Vagina (tissue), 2 donors: ENCODE measurements at regions not wholly inside any gene's neighbourhood (a gene's known extent, or its start where the extent isn't known, plus 50 kb on each side); places are given as distances from the start of the nearest gene placed in this dataset.
"Not testable (repeated sequence)": the region's sequence is repeated elsewhere in the genome, so short reads cannot be mapped to it uniquely, and the experiment has no call there.

Source experiments
- POLR2A ChIP-seq, 2 donors: fragments of 450-650 bp; IDR thresholded peaks; one replicate each; pipeline ENCODE4 v1.6.1; 2017; ENCODE audit warnings: antibody characterized with exemption in 2 of 2, mild to moderate bottlenecking in 2 of 2, moderate library complexity in 2 of 2
- POLR2AphosphoS5 ChIP-seq, 2 donors: sonication (generic); formaldehyde crosslinking; IDR thresholded peaks; one replicate each; pipeline ENCODE4 v1.9.0; 2017; ENCODE audit warnings: antibody characterized with exemption in 2 of 2, mild to moderate bottlenecking in 2 of 2, low read depth in 1 of 2; ENCODE audit not compliant: insufficient read depth in 1 of 2
- TF ChIP-seq, protein P1 (sequence below), 3 experiments: fragments of 450-650 bp in 2 of 3; fragments of 200-600 bp in 1 of 3; sonication (generic) in 1 of 3; IDR thresholded peaks; one replicate each; pipeline ENCODE4 v1.5.1; 2017 to 2019; ENCODE audit warnings: antibody characterized with exemption in 3 of 3, mild to moderate bottlenecking in 2 of 3, moderate library complexity in 2 of 3

DNA sequence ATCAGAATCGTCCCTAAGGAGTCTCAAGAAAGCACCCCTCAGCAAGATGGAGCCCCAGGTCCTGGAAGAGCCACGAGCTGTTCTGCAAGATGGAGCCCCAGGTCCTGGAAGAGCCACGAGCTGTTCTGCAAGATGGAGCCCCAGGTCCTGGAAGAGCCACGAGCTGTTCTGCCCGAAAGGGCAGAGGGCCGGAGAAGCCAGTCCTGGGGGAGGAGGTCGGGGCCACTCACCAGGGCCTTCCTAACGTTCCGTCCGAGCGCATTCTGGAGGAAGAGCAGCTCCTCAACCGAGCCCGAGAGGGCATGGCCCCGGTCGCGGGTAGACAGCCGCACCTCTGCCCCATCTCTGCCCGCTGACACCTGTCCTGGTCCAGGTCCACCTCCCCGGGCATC is 170.8 kb downstream of the BRD1 start:
- TF ChIP-seq, protein P1, sequence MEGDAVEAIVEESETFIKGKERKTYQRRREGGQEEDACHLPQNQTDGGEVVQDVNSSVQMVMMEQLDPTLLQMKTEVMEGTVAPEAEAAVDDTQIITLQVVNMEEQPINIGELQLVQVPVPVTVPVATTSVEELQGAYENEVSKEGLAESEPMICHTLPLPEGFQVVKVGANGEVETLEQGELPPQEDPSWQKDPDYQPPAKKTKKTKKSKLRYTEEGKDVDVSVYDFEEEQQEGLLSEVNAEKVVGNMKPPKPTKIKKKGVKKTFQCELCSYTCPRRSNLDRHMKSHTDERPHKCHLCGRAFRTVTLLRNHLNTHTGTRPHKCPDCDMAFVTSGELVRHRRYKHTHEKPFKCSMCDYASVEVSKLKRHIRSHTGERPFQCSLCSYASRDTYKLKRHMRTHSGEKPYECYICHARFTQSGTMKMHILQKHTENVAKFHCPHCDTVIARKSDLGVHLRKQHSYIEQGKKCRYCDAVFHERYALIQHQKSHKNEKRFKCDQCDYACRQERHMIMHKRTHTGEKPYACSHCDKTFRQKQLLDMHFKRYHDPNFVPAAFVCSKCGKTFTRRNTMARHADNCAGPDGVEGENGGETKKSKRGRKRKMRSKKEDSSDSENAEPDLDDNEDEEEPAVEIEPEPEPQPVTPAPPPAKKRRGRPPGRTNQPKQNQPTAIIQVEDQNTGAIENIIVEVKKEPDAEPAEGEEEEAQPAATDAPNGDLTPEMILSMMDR (IDR thresholded peaks at IDR 0.05) = not testable (repeated sequence)
- not testable (repeated sequence) for TF ChIP-seq POLR2A (IDR thresholded peaks at IDR 0.05); POLR2AphosphoS5 (IDR thresholded peaks at IDR 0.05; ENCODE audit: insufficient read depth in 1 of 2, low read depth in 1 of 2)
